SH-SY5Y (cell line): ENCODE measurements at regions not wholly inside any gene's neighbourhood (a gene's known extent, or its start where the extent isn't known, plus 50 kb on each side); places are given as distances from the start of the nearest gene placed in this dataset.

Experiments used
- GATA2 ChIP-seq: IDR thresholded peaks from 2 replicates; pipeline ENCODE4 v1.6.1; 2011; ENCODE audit warnings: mild to moderate bottlenecking, low read depth, low read length
- GATA3 ChIP-seq: IDR thresholded peaks from 2 replicates; pipeline ENCODE4 v1.6.1; 2011; ENCODE audit warnings: low read depth, mild to moderate bottlenecking, low read length, moderate library complexity

- TF ChIP-seq GATA2 = no peak
- TF ChIP-seq GATA3 = no peak
Measured at GRCh38 chr2:17375262-17375661, 143.0 kb downstream of the RAD51AP2 start.
